ENCODE measurements at regions not wholly inside any gene's neighbourhood (a gene's known extent, or its start where the extent isn't known, plus 50 kb on each side); places are given as distances from the start of the nearest gene placed in this dataset.

DNA sequence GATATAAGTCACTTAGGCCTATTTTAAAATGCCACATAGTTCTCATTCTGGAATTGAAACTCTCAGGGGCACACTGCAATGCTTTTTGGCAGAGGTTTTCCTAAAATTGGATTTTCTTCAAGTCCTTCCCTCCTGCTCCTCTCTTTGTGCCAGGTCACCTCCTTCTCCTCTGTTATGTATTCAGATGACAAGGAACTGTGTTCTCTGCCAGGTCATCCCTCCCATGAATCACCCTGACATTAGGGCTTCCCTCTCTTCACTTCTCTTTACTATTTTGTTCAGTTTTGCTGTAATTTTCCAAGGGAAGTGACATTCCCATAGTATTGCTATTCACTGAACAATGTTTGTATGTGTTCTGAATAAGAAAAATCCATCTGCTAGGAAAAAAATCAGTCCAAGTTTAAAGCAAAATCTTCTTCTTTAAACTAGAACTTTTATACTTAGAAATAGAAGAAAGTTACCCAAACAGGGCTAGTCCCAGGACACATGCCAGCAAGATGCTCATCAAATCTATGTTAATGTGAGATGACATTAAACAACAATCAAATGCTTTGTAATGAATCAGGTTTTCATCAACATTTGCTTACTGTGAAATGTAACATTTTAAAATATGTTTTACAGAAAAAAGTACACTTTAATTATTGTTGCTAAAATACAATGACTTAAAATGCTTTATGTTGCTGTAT is 461.1 kb downstream of the MMUT start:
- no peaks in the 10 kb centered on the region for H3K4me1 ChIP-seq
- H3K36me3 ChIP-seq = peaks cover 3% of the 10 kb centered on the region
- no peak for DNase-seq (ENCODE audit: low spot score in 2 of 2)
- intact Hi-C loops (cut with DNase I; ENCODE audit: low total_unique reads) = no loop called here
- no peak overlapping the region for H3K4me3 ChIP-seq
- no peaks in the 10 kb centered on the region for H3K9me3 ChIP-seq
- H3K27ac ChIP-seq = no peak overlapping the region
- TF ChIP-seq POLR2AphosphoS5 (IDR thresholded peaks at IDR 0.05) (no peak), POLR2A (IDR thresholded peaks at IDR 0.05) (no peak)
- TF ChIP-seq, protein P1, sequence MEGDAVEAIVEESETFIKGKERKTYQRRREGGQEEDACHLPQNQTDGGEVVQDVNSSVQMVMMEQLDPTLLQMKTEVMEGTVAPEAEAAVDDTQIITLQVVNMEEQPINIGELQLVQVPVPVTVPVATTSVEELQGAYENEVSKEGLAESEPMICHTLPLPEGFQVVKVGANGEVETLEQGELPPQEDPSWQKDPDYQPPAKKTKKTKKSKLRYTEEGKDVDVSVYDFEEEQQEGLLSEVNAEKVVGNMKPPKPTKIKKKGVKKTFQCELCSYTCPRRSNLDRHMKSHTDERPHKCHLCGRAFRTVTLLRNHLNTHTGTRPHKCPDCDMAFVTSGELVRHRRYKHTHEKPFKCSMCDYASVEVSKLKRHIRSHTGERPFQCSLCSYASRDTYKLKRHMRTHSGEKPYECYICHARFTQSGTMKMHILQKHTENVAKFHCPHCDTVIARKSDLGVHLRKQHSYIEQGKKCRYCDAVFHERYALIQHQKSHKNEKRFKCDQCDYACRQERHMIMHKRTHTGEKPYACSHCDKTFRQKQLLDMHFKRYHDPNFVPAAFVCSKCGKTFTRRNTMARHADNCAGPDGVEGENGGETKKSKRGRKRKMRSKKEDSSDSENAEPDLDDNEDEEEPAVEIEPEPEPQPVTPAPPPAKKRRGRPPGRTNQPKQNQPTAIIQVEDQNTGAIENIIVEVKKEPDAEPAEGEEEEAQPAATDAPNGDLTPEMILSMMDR (IDR thresholded peaks at IDR 0.05) = no peak
- no peaks in the 10 kb centered on the region for H3K27me3 ChIP-seq

DNA sequence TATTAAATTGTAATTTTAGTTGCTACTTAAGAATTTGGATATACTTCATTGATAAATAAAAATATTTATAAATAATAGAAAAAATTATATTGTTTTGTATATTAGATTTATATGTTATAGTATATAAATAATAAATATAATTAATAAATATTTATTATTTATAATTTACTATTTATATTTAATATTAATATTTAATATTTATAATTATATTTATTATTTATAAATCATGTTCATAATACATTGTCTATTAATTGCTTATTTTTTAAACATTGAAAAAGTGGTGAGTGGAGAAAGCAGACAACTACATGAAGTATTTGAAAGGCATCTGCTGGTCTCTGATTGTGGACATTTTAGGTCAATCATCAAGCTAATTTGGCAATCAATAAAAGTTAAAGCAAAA is 464.5 kb downstream of the MMUT start:
- H3K4me1 ChIP-seq = no peaks in the 10 kb centered on the region
- intact Hi-C loops (cut with DNase I; ENCODE audit: low total_unique reads) = no loop called here
- DNase-seq (ENCODE audit: low spot score in 2 of 2) = no peak
- H3K27ac ChIP-seq = no peak overlapping the region
- no peaks in the 10 kb centered on the region for H3K9me3 ChIP-seq
- no peak for TF ChIP-seq POLR2A (IDR thresholded peaks at IDR 0.05)
- TF ChIP-seq, protein P1 (IDR thresholded peaks at IDR 0.05) = no peak
- no peak for TF ChIP-seq POLR2AphosphoS5 (IDR thresholded peaks at IDR 0.05)
- H3K36me3 ChIP-seq = no peaks in the 10 kb centered on the region
- H3K27me3 ChIP-seq = no peaks in the 10 kb centered on the region
- no peak overlapping the region for H3K4me3 ChIP-seq

DNA sequence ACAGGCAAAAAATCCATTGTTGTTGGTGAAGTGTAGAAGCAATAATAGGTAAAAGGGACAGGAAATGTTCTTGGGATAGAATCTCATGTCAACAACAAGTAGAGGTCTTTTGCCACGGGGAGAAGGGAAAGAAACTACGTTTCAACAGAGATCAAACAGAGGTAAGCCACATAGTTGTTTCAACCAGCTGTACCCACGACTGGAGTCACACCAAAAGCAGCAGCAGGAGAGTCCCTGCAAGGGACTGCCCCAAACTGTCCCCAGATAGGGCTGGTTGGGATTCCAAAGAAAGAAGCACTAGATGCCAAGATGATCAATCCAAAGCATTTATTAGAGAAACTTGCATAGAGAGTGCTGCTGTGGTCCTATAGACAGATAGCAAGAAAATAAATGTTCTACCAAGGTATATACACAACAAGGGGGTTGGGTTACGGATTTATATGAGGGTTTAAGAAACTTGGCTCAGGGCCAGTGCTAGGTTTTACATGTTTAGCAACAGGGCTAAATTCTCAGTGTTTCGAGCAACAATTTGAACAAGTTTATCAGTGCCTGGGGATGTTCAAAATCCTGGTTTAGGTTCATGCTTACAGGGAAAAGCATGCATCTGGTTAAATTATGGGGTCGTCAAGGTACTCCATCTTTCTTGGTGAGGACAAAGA is 466.5 kb downstream of the MMUT start:
- no peaks in the 10 kb centered on the region for H3K9me3 ChIP-seq
- TF ChIP-seq POLR2A (IDR thresholded peaks at IDR 0.05) (no peak), POLR2AphosphoS5 (IDR thresholded peaks at IDR 0.05) (no peak)
- TF ChIP-seq, protein P1 (IDR thresholded peaks at IDR 0.05) = no peak
- intact Hi-C loops (cut with DNase I; ENCODE audit: low total_unique reads) = no loop called here
- H3K27ac ChIP-seq = no peak overlapping the region
- DNase-seq (ENCODE audit: low spot score in 2 of 2) = no peak
- no peak overlapping the region for H3K4me3 ChIP-seq
- no peaks in the 10 kb centered on the region for H3K4me1 ChIP-seq
- no peaks in the 10 kb centered on the region for H3K27me3 ChIP-seq
- no peaks in the 10 kb centered on the region for H3K36me3 ChIP-seq

DNA sequence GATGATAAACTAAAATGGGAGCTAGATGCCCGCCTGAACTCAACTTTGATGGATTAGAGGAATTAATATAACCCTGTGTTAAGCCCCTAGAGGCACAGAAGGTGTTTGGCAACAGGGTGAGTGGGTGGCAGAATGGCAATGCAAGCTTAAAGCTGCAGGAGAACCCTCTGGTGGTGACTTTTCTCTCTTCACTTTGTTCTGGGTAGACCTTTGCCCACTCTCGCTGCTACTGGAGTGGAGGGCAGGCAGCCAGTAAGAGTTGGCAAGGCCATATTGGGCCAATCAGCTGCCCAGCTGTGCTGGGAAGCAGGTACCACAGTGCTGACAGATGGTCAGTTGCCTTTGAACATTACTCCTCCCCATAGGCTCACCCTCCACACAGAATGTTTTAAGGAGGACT is 468.2 kb downstream of the MMUT start:
- no peak for TF ChIP-seq POLR2A (IDR thresholded peaks at IDR 0.05)
- TF ChIP-seq, protein P1 (IDR thresholded peaks at IDR 0.05) = no peak
- no peak for TF ChIP-seq POLR2AphosphoS5 (IDR thresholded peaks at IDR 0.05)
- H3K9me3 ChIP-seq = peaks cover under 1 to 10% of the 10 kb centered on the region in 2 donors
- DNase-seq (ENCODE audit: low spot score in 2 of 2) = no peak
- H3K36me3 ChIP-seq = no peaks in the 10 kb centered on the region
- no peak overlapping the region for H3K4me3 ChIP-seq
- H3K27me3 ChIP-seq = no peaks in the 10 kb centered on the region
- H3K4me1 ChIP-seq = no peaks in the 10 kb centered on the region
- intact Hi-C loops (cut with DNase I; ENCODE audit: low total_unique reads) = no loop called here
- H3K27ac ChIP-seq = no peak overlapping the region

DNA sequence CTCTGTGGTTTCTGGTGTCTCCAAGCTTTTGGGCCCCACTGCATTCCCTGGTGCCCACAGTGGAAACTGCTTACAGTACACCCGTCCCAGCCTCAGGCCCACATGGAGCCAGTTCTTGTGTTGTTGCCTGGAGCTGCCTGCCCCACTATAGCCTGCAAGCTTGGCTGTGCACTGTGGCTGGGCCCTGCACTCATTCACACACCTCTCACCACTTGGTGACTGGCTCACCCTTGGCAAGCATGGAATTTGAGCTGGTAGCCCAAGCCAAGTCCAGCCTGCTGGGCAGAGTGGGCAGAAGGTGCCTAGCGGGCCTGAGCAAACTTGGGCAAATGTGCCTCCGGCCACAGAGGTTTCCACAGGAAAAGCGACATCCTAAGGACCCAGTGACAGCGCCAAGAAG is 472.3 kb downstream of the MMUT start:
- H3K27ac ChIP-seq = no peak overlapping the region
- TF ChIP-seq POLR2A (IDR thresholded peaks at IDR 0.05) (no peak), POLR2AphosphoS5 (IDR thresholded peaks at IDR 0.05) (no peak)
- TF ChIP-seq, protein P1 (IDR thresholded peaks at IDR 0.05) = no peak
- intact Hi-C loops (cut with DNase I; ENCODE audit: low total_unique reads) = no loop called here
- no peak for DNase-seq (ENCODE audit: low spot score in 2 of 2)
- no peaks in the 10 kb centered on the region for H3K27me3 ChIP-seq
- H3K4me3 ChIP-seq = no peak overlapping the region
- no peaks in the 10 kb centered on the region for H3K4me1 ChIP-seq
- peaks cover 5 to 23% of the 10 kb centered on the region in 2 donors for H3K9me3 ChIP-seq
- H3K36me3 ChIP-seq = no peaks in the 10 kb centered on the region
